WTC11 (cell line): ENCODE measurements at regions not wholly inside any gene's neighbourhood (a gene's known extent, or its start where the extent isn't known, plus 50 kb on each side); places are given as distances from the start of the nearest gene placed in this dataset.

Source experiments
- CTCF ChIP-seq: fragments of 200-600 bp; IDR thresholded peaks from 2 replicates; pipeline ENCODE4 v1.8.0; 2022; ENCODE audit warnings: antibody characterized with exemption
- FOXK1 ChIP-seq: sonication (generic); formaldehyde crosslinking; IDR thresholded peaks from 2 replicates; pipeline ENCODE4 v1.8.0; 2022; ENCODE audit warnings: mild to moderate bottlenecking, moderate library complexity, missing genetic modification reagents
- FOXP1 ChIP-seq: sonication (generic); formaldehyde crosslinking; IDR thresholded peaks from 2 replicates; pipeline ENCODE4 v1.8.0; 2022; ENCODE audit warnings: missing genetic modification reagents, mild to moderate bottlenecking, moderate library complexity, borderline replicate concordance
- NFYB ChIP-seq: sonication (generic); formaldehyde crosslinking; conservative IDR thresholded peaks from 2 replicates; pipeline ENCODE4 v1.8.0; 2022; ENCODE audit warnings: low read depth, missing genetic modification reagents
- PRRX2 ChIP-seq: fragments of 250-450 bp; sonication (Bioruptor Pico); IDR thresholded peaks from 2 replicates; pipeline ENCODE4 v1.8.0; 2021; ENCODE audit warnings: mild to moderate bottlenecking
- TF ChIP-seq, protein P1 (sequence below): sonication (generic); formaldehyde crosslinking; IDR thresholded peaks from 2 replicates; pipeline ENCODE4 v1.8.0; 2023; ENCODE audit warnings: mild to moderate bottlenecking, missing genetic modification reagents
- TF ChIP-seq, protein P2 (sequence below): sonication (generic); formaldehyde crosslinking; IDR thresholded peaks from 2 replicates; pipeline ENCODE4 v1.8.0; 2022; ENCODE audit warnings: mild to moderate bottlenecking, missing genetic modification reagents
- TF ChIP-seq, protein P3 (sequence below): sonication (generic); formaldehyde crosslinking; IDR thresholded peaks from 2 replicates; pipeline ENCODE4 v1.8.1; 2023; ENCODE audit warnings: mild to moderate bottlenecking, missing genetic modification reagents, moderate library complexity

GRCh38 chr4:158032733-158033415 is 140.0 kb downstream of the GASK1B start:
- TF ChIP-seq CTCF (no peak), NFYB (CRISPR knock-in tag) (no peak), FOXK1 (no peak), FOXP1 (CRISPR knock-in tag) (no peak), PRRX2 (CRISPR knock-in tag) (no peak)
- TF ChIP-seq, protein P1, sequence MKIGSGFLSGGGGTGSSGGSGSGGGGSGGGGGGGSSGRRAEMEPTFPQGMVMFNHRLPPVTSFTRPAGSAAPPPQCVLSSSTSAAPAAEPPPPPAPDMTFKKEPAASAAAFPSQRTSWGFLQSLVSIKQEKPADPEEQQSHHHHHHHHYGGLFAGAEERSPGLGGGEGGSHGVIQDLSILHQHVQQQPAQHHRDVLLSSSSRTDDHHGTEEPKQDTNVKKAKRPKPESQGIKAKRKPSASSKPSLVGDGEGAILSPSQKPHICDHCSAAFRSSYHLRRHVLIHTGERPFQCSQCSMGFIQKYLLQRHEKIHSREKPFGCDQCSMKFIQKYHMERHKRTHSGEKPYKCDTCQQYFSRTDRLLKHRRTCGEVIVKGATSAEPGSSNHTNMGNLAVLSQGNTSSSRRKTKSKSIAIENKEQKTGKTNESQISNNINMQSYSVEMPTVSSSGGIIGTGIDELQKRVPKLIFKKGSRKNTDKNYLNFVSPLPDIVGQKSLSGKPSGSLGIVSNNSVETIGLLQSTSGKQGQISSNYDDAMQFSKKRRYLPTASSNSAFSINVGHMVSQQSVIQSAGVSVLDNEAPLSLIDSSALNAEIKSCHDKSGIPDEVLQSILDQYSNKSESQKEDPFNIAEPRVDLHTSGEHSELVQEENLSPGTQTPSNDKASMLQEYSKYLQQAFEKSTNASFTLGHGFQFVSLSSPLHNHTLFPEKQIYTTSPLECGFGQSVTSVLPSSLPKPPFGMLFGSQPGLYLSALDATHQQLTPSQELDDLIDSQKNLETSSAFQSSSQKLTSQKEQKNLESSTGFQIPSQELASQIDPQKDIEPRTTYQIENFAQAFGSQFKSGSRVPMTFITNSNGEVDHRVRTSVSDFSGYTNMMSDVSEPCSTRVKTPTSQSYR = no peak
- TF ChIP-seq, protein P2, sequence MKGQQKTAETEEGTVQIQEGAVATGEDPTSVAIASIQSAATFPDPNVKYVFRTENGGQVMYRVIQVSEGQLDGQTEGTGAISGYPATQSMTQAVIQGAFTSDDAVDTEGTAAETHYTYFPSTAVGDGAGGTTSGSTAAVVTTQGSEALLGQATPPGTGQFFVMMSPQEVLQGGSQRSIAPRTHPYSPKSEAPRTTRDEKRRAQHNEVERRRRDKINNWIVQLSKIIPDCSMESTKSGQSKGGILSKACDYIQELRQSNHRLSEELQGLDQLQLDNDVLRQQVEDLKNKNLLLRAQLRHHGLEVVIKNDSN (CRISPR knock-in tag) = no peak
- TF ChIP-seq, protein P3, sequence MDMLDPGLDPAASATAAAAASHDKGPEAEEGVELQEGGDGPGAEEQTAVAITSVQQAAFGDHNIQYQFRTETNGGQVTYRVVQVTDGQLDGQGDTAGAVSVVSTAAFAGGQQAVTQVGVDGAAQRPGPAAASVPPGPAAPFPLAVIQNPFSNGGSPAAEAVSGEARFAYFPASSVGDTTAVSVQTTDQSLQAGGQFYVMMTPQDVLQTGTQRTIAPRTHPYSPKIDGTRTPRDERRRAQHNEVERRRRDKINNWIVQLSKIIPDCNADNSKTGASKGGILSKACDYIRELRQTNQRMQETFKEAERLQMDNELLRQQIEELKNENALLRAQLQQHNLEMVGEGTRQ (CRISPR knock-in tag) = no peak
